SH-SY5Y (cell line): ENCODE measurements at regions not wholly inside any gene's neighbourhood (a gene's known extent, or its start where the extent isn't known, plus 50 kb on each side); places are given as distances from the start of the nearest gene placed in this dataset.

Source experiments
- GATA2 ChIP-seq: IDR thresholded peaks from 2 replicates; pipeline ENCODE4 v1.6.1; 2011; ENCODE audit warnings: mild to moderate bottlenecking, low read depth, low read length
- GATA3 ChIP-seq: IDR thresholded peaks from 2 replicates; pipeline ENCODE4 v1.6.1; 2011; ENCODE audit warnings: low read depth, mild to moderate bottlenecking, low read length, moderate library complexity

- TF ChIP-seq GATA3 (no peak), GATA2 (no peak)
Observed at GRCh38 chr10:28949005-28950004, 272.0 kb downstream of the BAMBI start.

- no peak for TF ChIP-seq GATA3
- no peak for TF ChIP-seq GATA2
Observed at GRCh38 chr10:28951484-28951883, 274.2 kb downstream of the BAMBI start.

GRCh38 chr10:28952523-28952922 lies 275.2 kb downstream of the BAMBI start:
- no peak for TF ChIP-seq GATA2
- no peak for TF ChIP-seq GATA3

GRCh38 chr10:28954211-28954610 lies 276.9 kb downstream of the BAMBI start:
- TF ChIP-seq GATA2 (no peak), GATA3 (no peak)

GRCh38 chr10:28958468-28958867 lies 281.1 kb downstream of the BAMBI start:
- no peak for TF ChIP-seq GATA2
- TF ChIP-seq GATA3: no peak

GRCh38 chr10:28959850-28960501 lies 282.7 kb downstream of the BAMBI start:
- no peak for TF ChIP-seq GATA2
- TF ChIP-seq GATA3: no peak

GRCh38 chr10:28962768-28963167 lies 285.4 kb downstream of the BAMBI start:
- TF ChIP-seq GATA3 (no peak), GATA2 (no peak)

- TF ChIP-seq GATA2: no peak
- TF ChIP-seq GATA3: no peak
Observed at GRCh38 chr10:28963539-28964221, 286.4 kb downstream of the BAMBI start.

GRCh38 chr10:28965937-28966336 lies 288.6 kb downstream of the BAMBI start:
- no peak for TF ChIP-seq GATA2
- TF ChIP-seq GATA3: no peak

GRCh38 chr10:28967031-28967430 lies 289.7 kb downstream of the BAMBI start:
- TF ChIP-seq GATA3: no peak
- TF ChIP-seq GATA2: no peak

GRCh38 chr10:28969413-28969812 lies 292.1 kb downstream of the BAMBI start:
- TF ChIP-seq GATA2 (no peak), GATA3 (no peak)

- TF ChIP-seq GATA2 (no peak), GATA3 (no peak)
Observed at GRCh38 chr10:28970231-28970630, 292.9 kb downstream of the BAMBI start.

- TF ChIP-seq GATA3: no peak
- no peak for TF ChIP-seq GATA2
Observed at GRCh38 chr10:28971255-28971654, 293.9 kb downstream of the BAMBI start.

GRCh38 chr10:28971764-28972163 lies 294.4 kb downstream of the BAMBI start:
- TF ChIP-seq GATA3: no peak
- no peak for TF ChIP-seq GATA2

GRCh38 chr10:28973309-28973972 lies 296.1 kb downstream of the BAMBI start:
- TF ChIP-seq GATA3 (no peak), GATA2 (no peak)
